ENCODE measurements at regions not wholly inside any gene's neighbourhood (a gene's known extent, or its start where the extent isn't known, plus 50 kb on each side); places are given as distances from the start of the nearest gene placed in this dataset.

DNA sequence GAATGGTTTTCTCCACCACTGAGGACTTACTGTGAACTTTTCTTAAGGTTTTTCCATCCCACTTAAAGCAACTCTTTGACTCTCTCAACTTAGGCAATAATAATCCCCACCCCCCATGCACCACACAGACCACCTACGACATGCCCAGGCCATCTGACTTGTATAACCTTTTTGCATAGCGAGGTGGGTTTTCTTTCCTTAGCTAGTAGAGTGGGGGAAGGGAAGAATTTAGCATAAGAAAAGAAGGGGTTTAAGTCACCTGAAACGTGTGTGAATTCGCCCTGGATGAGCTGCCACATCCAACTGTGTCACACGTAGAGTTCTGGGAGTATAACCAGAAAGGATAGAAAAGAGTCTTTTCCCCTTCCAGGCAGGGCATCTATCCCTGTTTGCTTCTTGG, 262.7 kb downstream of the YTHDC2 start:
- TF ChIP-seq CTCF (IDR thresholded peaks at IDR 0.05; ENCODE audit: low read depth, low read length) (no peak), EZH2phosphoT487 (IDR thresholded peaks at IDR 0.05; ENCODE audit: low read depth) (no peak)
